ENCODE measurements at regions not wholly inside any gene's neighbourhood (a gene's known extent, or its start where the extent isn't known, plus 50 kb on each side); places are given as distances from the start of the nearest gene placed in this dataset.

DNA sequence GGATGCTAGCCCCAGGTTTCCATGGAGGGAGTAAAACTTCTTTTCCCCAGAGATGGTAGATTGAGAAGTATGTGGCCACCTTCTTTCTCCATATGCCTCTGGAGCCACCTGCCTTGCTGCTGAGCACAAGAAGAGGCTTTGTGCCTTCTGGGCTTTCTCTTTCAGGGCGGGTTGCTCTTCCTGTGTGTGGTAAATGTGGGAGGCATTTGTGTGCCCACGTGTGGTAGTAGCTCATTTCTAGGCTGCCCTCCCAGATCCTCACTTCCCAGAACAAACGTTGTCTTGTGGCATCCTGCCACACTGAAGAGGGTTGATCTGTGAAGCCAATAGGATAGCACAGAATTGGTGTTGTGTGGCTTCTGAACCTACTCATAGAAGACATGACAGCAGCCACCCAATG, 342.0 kb upstream of the PODXL start:
- Histone ChIP-seq H2AFZ (replicated peaks; ENCODE audit: low read length, poor library complexity) (no peak overlapping the region), H2BK15ac (ENCODE audit: low read depth, low read length) (no peak overlapping the region), H4K91ac (ENCODE audit: insufficient read depth, low read depth, low read length) (no peak overlapping the region), H2AK9ac (replicated peaks; ENCODE audit: low read depth, low read length, poor library complexity) (no peak overlapping the region), H3K4ac (ENCODE audit: low read depth, low read length) (no peak overlapping the region), H3K56ac (ENCODE audit: extremely low read depth, insufficient read depth, low read length) (no peak overlapping the region), H3K23ac (ENCODE audit: low read depth, low read length) (no peak overlapping the region), H3K9ac (ENCODE audit: low read depth, low read length) (no peak overlapping the region), H2BK120ac (ENCODE audit: low read depth, low read length) (no peak overlapping the region), H3K18ac (ENCODE audit: low read depth, low read length) (no peak overlapping the region), H4K8ac (ENCODE audit: low read depth in 2 of 2, low read length in 2 of 2) (no peak overlapping the region), H4K5ac (ENCODE audit: low read depth, low read length) (no peak overlapping the region), H3K4me2 (ENCODE audit: low read depth, low read length) (no peak overlapping the region), H3K27me3 (ENCODE audit: control insufficient read depth, insufficient read depth, low read length) (no peaks in the 10 kb centered on the region), H3K4me1 (ENCODE audit: control insufficient read depth, insufficient read depth, low read length) (no peaks in the 10 kb centered on the region), H3K79me1 (ENCODE audit: low read depth in 1 of 2, low read length in 2 of 2) (no peaks in the 10 kb centered on the region), H3K9me3 (ENCODE audit: control insufficient read depth, insufficient read depth, low read length) (no peaks in the 10 kb centered on the region), H3K4me3 (ENCODE audit: insufficient read depth, low read depth, low read length) (no peak overlapping the region), H2BK20ac (ENCODE audit: low read depth, low read length) (no peak overlapping the region), H2AK5ac (ENCODE audit: low read depth, low read length) (no peak overlapping the region), H3K27ac (ENCODE audit: insufficient read depth, low read length) (no peak overlapping the region), H2BK5ac (ENCODE audit: low read depth, low read length, poor library complexity, severe bottlenecking) (no peak overlapping the region), H3K14ac (replicated peaks; ENCODE audit: low read depth, low read length) (no peak overlapping the region), H4K20me1 (ENCODE audit: insufficient read depth, low read length) (no peaks in the 10 kb centered on the region), H3K36me3 (ENCODE audit: control insufficient read depth, insufficient read depth, low read length) (no peaks in the 10 kb centered on the region), H3K9me1 (ENCODE audit: insufficient read depth, low read length) (no peaks in the 10 kb centered on the region)
- ATAC-seq (ENCODE audit: low read depth) (no peak), DNase-seq (no peak)
- WGBS, 2 experiments (ENCODE audit: extremely low coverage in 2 of 2, insufficient read length in 1 of 2), result no CpG with 5 or more reads among the region's 3 CpGs
- in situ Hi-C loops (cut with MboI; ENCODE audit: low sequenced_read_pairs) (no loop called here), intact Hi-C loops (cut with micrococcal nuclease) (no loop called here), dilution Hi-C loops (cut with HindIII; ENCODE audit: low sequenced_read_pairs, unreplicated experiment) (no loop called here)
- no TSS peak for BruUV-seq (replicated peaks)
- TF ChIP-seq NFE2L2 (IDR thresholded peaks at IDR 0.05; ENCODE audit: low read depth, low read length) (no peak), FOS (IDR thresholded peaks at IDR 0.05; ENCODE audit: low read depth, low read length) (no peak), POLR2A (IDR thresholded peaks at IDR 0.05; ENCODE audit: low read depth, low read length) (no peak), MXI1 (IDR thresholded peaks at IDR 0.05; ENCODE audit: borderline replicate concordance, low read depth, low read length) (no peak), BHLHE40 (IDR thresholded peaks at IDR 0.05; ENCODE audit: low read depth, low read length) (no peak), MAFK (IDR thresholded peaks at IDR 0.05; ENCODE audit: low read depth, low read length) (no peak), SMC3 (IDR thresholded peaks at IDR 0.05; ENCODE audit: low read depth, low read length) (no peak), RCOR1 (IDR thresholded peaks at IDR 0.05; ENCODE audit: insufficient replicate concordance, low read length) (no peak), CEBPB (IDR thresholded peaks at IDR 0.05; ENCODE audit: low read depth, low read length) (no peak), CHD1 (IDR thresholded peaks at IDR 0.05; ENCODE audit: low read depth, low read length) (no peak)
- TF ChIP-seq, protein P1, sequence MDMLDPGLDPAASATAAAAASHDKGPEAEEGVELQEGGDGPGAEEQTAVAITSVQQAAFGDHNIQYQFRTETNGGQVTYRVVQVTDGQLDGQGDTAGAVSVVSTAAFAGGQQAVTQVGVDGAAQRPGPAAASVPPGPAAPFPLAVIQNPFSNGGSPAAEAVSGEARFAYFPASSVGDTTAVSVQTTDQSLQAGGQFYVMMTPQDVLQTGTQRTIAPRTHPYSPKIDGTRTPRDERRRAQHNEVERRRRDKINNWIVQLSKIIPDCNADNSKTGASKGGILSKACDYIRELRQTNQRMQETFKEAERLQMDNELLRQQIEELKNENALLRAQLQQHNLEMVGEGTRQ (IDR thresholded peaks at IDR 0.05; ENCODE audit: low read depth, low read length), result no peak
- TF ChIP-seq, protein P2, sequence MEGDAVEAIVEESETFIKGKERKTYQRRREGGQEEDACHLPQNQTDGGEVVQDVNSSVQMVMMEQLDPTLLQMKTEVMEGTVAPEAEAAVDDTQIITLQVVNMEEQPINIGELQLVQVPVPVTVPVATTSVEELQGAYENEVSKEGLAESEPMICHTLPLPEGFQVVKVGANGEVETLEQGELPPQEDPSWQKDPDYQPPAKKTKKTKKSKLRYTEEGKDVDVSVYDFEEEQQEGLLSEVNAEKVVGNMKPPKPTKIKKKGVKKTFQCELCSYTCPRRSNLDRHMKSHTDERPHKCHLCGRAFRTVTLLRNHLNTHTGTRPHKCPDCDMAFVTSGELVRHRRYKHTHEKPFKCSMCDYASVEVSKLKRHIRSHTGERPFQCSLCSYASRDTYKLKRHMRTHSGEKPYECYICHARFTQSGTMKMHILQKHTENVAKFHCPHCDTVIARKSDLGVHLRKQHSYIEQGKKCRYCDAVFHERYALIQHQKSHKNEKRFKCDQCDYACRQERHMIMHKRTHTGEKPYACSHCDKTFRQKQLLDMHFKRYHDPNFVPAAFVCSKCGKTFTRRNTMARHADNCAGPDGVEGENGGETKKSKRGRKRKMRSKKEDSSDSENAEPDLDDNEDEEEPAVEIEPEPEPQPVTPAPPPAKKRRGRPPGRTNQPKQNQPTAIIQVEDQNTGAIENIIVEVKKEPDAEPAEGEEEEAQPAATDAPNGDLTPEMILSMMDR (conservative IDR thresholded peaks at IDR 0.05; ENCODE audit: low read depth, low read length), result no peak
- ChIA-PET CTCF (no interaction called here), POLR2A (ENCODE audit: unreplicated experiment) (no interaction called here)

Data from IMR-90 (cell line).